H54 (cell line): ENCODE measurements at regions not wholly inside any gene's neighbourhood (a gene's known extent, or its start where the extent isn't known, plus 50 kb on each side); places are given as distances from the start of the nearest gene placed in this dataset.

Source experiments
- DNase-seq: peaks from one replicate; pipeline ENCODE4 v3.0.0; 2011; ENCODE audit warnings: low spot score, mixed read lengths; ENCODE audit not compliant: insufficient read length
- FAIRE-seq: peaks from 3 replicates; lab custom pipeline; 2011; peaks lifted over from hg19 to GRCh38; lab: Jason Lieb, UNC
- POLR2A ChIP-seq: IDR thresholded peaks from 2 replicates; pipeline ENCODE4 v1.6.1; 2011; ENCODE audit warnings: low read depth, mild to moderate bottlenecking, low read length

GRCh38 chr2:239780236-239780994, 244.7 kb downstream of the NDUFA10 start:
- DNase-seq = no peak
- TF ChIP-seq POLR2A = no peak
- FAIRE-seq = no peak

DNA sequence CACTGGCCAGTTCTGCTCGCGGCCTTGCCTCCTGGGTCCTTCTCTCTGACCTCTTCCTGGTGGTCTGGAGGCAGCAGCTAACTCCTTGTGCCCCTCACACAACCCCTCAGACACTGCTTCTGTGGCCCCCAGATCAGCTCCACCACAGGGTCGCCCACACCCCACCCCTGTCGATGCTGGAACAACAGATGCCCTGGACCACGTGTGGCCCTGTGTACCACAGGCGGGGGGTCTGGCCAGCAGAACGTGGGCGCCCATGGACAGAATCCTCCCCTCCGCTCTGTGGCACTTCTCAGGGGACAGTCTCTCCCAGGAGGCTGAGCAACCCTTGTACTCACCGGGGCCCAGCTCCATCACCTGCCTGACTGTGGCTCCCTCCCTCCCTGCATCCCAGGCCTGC, 245.6 kb downstream of the NDUFA10 start:
- no peak for FAIRE-seq

DNA sequence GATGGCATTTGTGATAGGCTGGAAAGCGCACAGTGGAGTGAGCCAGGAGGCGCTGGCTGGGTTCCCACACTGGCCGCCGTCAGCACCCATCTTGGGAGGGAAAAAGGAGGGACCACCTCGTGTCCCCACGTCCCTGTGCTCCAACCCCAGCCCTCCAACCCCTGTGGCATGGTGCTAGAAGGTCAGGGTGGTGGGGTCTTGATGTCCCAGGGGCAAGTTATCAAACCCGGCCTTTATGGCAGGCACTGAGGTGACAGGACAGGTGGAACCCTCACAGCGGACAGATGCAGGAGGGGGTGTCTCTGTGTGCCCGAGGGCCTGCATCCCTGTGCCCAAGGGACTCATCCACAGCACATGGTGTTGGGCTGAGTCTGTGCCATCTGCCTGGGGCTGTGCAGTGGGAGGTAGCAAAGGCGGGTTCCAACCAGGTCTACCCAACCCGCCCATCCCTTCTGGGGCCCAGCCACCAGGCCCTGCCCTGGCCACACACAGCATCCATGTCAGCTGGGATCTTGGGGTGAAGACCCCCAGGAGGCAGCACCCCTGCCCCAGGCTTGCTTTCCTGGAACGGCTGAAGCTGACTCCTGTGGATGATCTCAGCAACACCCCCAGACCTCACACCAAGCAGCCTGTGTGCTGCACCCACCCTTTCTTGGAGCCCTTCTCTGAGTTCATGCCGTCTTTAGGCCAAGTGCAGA, 246.1 kb downstream of the NDUFA10 start:
- FAIRE-seq (no peak), DNase-seq (no peak)
- no peak for TF ChIP-seq POLR2A

More for the DNA sequence above, 245.6 kb downstream of the NDUFA10 start:
- TF ChIP-seq POLR2A = no peak
- no peak for DNase-seq

DNA sequence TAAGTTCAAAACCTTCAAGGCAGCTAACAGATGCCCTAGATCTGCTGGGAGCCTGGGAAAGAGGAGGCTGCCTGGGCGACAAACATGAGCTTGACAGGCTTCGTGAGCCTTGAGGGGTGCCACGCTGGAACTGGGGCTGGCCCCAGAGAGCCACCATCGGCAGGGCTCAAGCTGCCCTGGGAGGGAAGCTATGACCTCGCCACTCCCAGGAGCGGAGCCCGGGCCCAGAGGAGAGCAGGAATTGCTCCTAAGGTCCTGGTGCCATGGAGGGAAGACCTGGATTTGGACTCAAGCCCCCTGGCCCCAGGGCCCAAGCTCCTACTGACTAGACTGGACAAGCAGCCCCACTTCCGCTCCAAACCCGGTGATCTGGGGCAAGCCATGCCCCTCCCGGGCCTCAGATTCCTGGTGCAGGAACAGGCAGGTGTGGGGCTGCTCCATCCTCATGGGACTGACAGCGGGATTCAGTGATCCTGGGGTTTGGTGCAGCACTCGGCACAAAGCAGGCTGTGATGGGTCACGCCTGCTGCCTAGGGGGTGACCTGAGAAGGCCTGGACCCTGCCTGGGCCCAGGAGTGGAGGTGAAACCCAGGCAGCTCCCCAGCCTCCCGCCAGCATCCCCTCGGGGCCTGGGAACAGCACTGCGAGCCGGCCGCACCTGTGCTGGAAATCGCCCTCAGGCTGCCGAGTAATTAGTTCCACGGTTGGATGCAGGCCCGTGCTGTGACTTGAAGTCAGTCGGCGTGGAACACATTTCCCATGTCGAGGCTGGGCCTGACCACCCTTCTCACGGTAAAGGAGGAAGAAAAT, 246.9 kb downstream of the NDUFA10 start:
- no peak for DNase-seq
- FAIRE-seq = no peak
- TF ChIP-seq POLR2A = no peak

- no peak for DNase-seq
- FAIRE-seq = no peak
- no peak for TF ChIP-seq POLR2A
Measured at GRCh38 chr2:239777219-239777618, 247.9 kb downstream of the NDUFA10 start.

DNA sequence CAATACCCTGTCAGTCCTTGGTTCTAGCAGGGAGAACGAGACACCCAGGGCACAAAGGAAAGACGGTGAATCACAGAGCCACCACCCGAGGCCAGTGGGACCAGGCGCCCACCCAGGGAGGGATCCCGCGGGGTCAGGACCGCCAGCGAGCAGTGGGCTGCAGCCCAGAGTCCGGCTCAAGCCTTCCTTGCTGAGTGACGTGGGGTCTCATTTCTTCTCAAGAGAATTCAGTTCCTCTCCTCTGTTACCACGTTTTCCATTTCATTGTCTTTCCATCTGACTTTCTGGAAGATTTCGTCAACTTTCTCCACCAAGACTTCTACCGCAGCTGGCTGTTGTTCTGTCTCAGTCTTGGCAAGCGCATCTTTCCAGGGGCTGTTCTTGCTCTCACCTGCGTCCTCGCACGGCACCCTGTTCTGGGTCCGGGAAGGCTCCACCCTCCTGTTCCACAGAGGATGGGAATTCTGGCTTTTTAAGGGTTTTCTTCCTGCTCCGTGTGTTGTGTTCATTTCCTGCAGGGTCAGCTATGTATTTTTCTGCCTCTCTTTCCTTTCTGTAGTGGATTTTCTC, 248.6 kb downstream of the NDUFA10 start:
- no peak for TF ChIP-seq POLR2A
- FAIRE-seq = no peak
- DNase-seq = no peak

DNA sequence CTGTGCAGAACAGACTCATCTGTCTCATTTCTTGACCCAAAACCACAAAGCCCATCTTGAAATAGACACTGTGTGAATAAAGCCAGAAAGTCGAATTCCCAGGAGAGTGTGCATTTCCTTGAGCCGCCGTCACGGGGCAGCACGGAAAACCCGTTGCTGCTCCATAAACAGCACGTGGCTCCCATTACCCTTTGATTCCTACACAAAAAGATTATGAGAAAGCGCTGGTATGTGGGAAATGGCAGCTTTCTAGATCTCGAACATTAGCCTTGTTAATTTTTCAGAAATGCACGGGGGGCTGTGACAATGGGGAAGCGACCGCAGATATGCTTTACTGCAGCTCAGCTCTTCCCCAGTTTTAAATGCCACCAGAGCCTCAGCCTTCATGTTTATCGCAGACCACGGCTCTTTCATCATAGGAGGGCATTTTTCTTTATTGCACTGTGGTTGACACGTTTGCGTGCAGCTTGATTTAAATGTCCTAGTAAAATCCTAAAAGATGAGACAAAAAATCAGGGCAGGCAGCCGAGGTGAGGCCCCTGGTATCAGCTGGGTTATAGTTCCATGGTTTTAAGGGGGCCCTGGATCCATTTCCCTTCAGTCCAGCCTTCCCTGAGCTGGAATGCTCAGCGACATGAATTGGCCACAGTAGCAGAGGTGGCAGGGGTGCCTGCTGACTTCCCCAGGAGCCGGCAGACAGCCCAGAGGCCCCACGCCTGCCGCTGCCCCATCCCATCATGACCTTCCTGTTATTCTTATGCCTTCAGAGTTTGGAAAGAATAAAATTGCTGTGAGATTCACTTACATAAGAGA, 249.3 kb downstream of the NDUFA10 start:
- no peak for FAIRE-seq
- TF ChIP-seq POLR2A = no peak
- DNase-seq = no peak

DNA sequence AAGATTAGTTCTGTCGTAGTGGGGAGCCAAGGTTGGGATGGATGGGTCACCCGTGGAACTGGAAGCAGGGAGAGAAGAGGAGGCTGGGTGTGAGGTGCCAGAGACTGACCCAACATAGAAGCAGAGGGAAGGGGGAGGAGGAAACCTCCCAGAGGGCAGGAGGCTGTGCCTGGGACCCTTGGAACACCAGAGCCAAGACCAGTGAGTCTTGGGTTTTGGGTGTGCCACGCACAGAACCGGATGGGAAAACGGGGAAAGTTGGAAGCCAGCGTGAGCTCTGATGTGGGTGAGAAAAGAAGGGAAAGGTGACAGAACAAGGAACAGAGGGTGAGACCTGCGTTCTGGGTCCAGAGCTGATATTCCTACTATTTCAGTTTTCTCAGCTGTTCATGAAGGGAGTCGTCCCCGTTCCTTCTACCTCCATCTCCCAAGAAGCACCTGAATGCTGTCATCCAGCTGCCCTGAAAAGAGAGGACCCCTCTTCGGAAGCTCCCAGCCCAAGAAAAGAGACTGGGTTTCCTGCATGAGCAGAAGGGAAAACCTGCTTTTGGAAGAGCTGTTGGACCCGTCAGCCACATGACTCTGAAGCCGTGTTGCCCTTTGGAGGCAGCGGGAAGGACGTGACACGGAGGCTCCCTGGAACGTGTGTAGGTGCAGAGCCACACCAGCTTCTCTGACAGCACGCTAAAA, 250.1 kb downstream of the NDUFA10 start:
- DNase-seq = no peak
- no peak for TF ChIP-seq POLR2A
- no peak for FAIRE-seq

- TF ChIP-seq POLR2A = no peak
- FAIRE-seq (no peak), DNase-seq (no peak)
Measured at GRCh38 chr2:239774142-239774462, 251.0 kb downstream of the NDUFA10 start.

DNA sequence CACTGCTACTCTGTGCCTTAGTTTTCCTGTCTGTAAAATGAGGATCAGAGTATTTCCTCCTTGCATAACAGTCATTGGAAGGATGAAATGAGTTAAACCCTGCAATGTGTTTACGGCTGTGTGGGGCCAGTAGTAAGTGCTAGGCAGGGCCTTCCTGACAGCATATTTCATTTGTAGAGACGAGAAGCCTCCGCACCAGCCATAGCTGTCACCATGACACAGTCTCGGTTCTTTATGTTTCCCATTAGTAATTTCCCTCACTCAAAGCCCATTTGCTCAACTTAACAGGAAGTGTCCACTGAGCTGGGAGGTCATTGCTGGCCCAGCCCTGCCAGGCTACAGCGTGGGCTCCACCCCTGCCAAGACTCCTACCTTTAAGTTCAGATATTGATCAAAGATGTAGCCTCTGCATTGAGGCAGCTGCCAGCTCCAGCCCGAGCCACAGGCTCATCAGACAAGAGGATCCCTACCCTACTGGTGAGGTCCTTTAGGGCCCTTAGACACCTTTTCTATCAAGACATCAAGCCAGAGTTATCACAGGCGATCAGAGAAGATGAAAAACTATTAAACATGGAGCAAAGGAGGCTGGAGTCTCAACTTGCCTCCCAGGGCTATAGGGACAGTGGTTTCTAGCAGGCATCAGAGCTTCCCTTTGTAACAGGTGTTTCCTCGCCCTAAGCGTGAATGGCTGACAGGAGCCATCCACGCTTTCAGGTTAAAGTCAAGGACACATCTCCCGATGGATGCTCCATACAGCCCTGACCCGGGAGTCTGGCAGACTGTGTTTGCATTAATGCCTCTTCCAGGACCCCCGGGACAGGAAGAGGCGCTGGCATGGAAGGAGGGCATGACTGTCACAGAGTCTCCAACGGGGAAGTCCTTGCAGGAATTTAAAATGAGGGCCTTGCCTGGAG, 251.7 kb downstream of the NDUFA10 start:
- DNase-seq (no peak), FAIRE-seq (no peak)
- TF ChIP-seq POLR2A = no peak

- TF ChIP-seq POLR2A = no peak
- no peak for DNase-seq
- FAIRE-seq = no peak
Measured at GRCh38 chr2:239772721-239773120, 252.4 kb downstream of the NDUFA10 start.

- DNase-seq = no peak
- no peak for FAIRE-seq
Measured at GRCh38 chr2:239770246-239770639, 254.9 kb downstream of the NDUFA10 start.

More at GRCh38 chr2:239770246-239770639, 254.9 kb downstream of the NDUFA10 start:
- no peak for TF ChIP-seq POLR2A
